Spinal cord (tissue), 9 donors: ENCODE measurements at regions not wholly inside any gene's neighbourhood (a gene's known extent, or its start where the extent isn't known, plus 50 kb on each side); places are given as distances from the start of the nearest gene placed in this dataset.
"Not testable (repeated sequence)": the region's sequence is repeated elsewhere in the genome, so short reads cannot be mapped to it uniquely, and the experiment has no call there.

ENCODE experiments used
- DNase-seq, 6 donors: peaks; one replicate each; pipeline versions ENCODE4 v3.0.0 to v3.0.0-alpha.2; 2013 to 2015; ENCODE audit warnings: low spot score in 6 of 6, low read depth in 4 of 6
- H3K27ac ChIP-seq: one replicate; pipeline ENCODE4 v1.5.1; 2013; ENCODE audit warnings: low read depth, low read length, control low read depth
- H3K27me3 ChIP-seq: one replicate; pipeline ENCODE4 v1.6.1; 2013; ENCODE audit warnings: low read length; ENCODE audit not compliant: control insufficient read depth, insufficient read depth
- H3K36me3 ChIP-seq: one replicate; pipeline ENCODE4 v1.6.1; 2013; ENCODE audit warnings: low read length; ENCODE audit not compliant: control insufficient read depth, insufficient read depth
- H3K4me1 ChIP-seq: one replicate; pipeline ENCODE4 v1.6.1; 2013; ENCODE audit warnings: low read length; ENCODE audit not compliant: control insufficient read depth, insufficient read depth
- H3K4me3 ChIP-seq: one replicate; pipeline ENCODE4 v1.5.1; 2013; ENCODE audit warnings: low read depth, low read length, control low read depth
- H3K9me3 ChIP-seq: one replicate; pipeline ENCODE4 v1.6.1; 2013; ENCODE audit warnings: low read length; ENCODE audit not compliant: control insufficient read depth, insufficient read depth
- WGBS: methylation state at CpG from one replicate; pipeline ENCODE4 v1.1.5; 2013; ENCODE audit warnings: missing lambda C conversion rate; ENCODE audit not compliant: insufficient coverage; 5-methylcytosine and 5-hydroxymethylcytosine counted together
- donor health status: healthy.

- Histone ChIP-seq H3K27me3 (peaks cover 25% of the 10 kb centered on the region), H3K36me3 (no peaks in the 10 kb centered on the region), H3K9me3 (no peaks in the 10 kb centered on the region), H3K4me3 (no peak overlapping the region), H3K4me1 (no peaks in the 10 kb centered on the region), H3K27ac (no peak overlapping the region)
- DNase-seq = no peak
- WGBS = no CpG with 5 or more reads among the region's 7 CpGs
These were observed 95.7 kb upstream of the ATXN3L start for GRCh38 chrX:13415509-13415908.

- Histone ChIP-seq H3K4me1 (no peaks in the 10 kb centered on the region), H3K4me3 (no peak overlapping the region), H3K27me3 (peaks cover 15% of the 10 kb centered on the region), H3K36me3 (no peaks in the 10 kb centered on the region), H3K9me3 (no peaks in the 10 kb centered on the region), H3K27ac (no peak overlapping the region)
- no peak for DNase-seq
- WGBS = 48% methylated on average over 4 of the region's 8 CpGs
These were observed 94.3 kb upstream of the ATXN3L start for GRCh38 chrX:13414006-13414647.

GRCh38 chrX:13412208-13412600 lies 92.4 kb upstream of the ATXN3L start:
- H3K4me1 ChIP-seq = no peaks in the 10 kb centered on the region
- no peak for DNase-seq
- peaks cover 1% of the 10 kb centered on the region for H3K9me3 ChIP-seq
- no peak overlapping the region for H3K4me3 ChIP-seq
- H3K36me3 ChIP-seq = no peaks in the 10 kb centered on the region
- WGBS = 67% methylated on average over 1 of the region's 8 CpGs
- H3K27ac ChIP-seq = no peak overlapping the region
- peaks cover 7% of the 10 kb centered on the region for H3K27me3 ChIP-seq

DNA sequence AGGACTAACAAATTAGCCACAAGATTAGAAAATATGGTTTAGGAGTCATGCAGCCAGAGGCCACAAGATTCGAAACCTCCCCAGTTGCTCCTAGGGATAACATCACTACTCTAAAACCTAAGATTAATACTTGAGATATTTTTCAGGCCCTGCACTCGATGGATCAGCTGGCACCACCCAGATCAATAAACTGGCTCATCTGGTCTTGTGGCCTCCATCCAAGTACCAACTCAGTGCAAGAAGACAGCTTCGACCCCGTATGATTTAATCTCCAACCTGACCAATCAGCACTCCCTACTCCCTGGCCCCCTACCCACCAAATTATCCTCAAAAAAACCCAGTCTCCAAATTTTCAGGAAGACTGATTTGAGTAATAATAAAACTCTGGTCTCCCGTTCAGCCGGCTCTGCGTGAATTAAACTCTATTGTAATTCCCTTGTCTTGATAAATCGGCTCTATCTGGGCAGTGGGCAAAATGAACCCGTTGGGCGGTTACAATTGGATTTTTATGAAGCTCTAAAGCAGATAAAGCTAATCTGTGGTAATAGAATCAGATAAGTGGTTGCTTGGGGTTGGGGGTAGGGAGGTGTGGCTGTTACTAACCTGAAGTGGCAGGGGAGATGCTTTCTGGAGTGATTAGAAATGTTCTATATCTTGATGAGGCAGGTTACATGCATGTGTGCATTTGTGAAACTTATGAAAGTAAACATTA lies 91.8 kb upstream of the ATXN3L start:
- Histone ChIP-seq H3K27ac (no peak overlapping the region), H3K36me3 (no peaks in the 10 kb centered on the region), H3K4me1 (no peaks in the 10 kb centered on the region), H3K4me3 (no peak overlapping the region), H3K9me3 (peaks cover 1% of the 10 kb centered on the region), H3K27me3 (peaks cover 7% of the 10 kb centered on the region)
- WGBS = 44% methylated on average over 8 of the region's 10 CpGs
- peak in 1 of 6 donors; percentile 59 for DNase-seq

- not testable (repeated sequence) for H3K4me3 ChIP-seq, H3K27me3 ChIP-seq, H3K9me3 ChIP-seq, DNase-seq, H3K4me1 ChIP-seq, H3K27ac ChIP-seq, H3K36me3 ChIP-seq
- no CpG with 5 or more reads among the region's 1 CpG for WGBS
These were observed 88.7 kb upstream of the ATXN3L start for GRCh38 chrX:13408599-13408998.

DNA sequence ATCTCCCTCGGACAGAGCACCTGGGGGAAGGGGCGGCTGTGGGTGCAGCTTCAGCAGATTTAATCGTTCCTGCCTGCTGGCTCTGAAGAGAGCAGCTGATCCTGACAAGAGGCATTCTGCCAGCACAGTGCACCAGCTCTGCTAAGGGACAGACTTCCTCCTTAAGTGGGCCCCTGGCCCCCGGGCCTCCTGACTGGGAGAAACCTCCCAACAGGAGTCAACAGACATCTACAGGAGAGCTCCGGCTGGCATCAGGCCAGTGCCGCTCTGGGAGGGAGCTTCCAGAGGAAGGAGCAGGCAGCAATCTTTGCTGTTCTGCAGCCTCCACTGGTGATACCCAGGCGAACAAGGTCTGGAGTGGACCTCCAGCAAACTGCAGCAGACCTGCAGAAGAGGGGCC lies 84.9 kb upstream of the ATXN3L start:
- H3K4me3 ChIP-seq, DNase-seq, H3K4me1 ChIP-seq, H3K36me3 ChIP-seq, H3K9me3 ChIP-seq, H3K27ac ChIP-seq: not testable (repeated sequence)
- 53% methylated on average over 5 of the region's 7 CpGs for WGBS
- peaks cover 13% of the 10 kb centered on the region for H3K27me3 ChIP-seq

DNA sequence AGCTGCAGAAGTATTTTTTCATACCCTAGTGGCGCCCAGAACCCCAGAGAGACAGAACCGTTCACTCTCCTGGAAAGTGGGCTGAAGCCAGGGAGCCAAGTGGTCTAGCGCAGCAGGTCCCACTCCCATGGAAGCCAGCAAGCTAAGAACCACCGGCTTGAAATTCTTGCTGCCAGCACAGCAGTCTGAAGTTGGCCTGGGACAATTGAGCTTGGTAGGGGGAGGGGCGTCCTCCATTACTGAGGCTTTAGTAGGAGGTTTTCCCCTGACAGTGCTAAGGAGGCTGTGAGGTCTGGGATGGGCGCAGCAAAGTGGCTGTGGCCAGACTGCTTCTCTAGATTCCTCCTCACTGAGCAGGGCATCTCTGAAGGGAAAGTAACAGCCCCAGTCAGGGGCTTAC lies 84.5 kb upstream of the ATXN3L start:
- Histone ChIP-seq H3K27me3 (peaks cover 13% of the 10 kb centered on the region), H3K36me3 (no peaks in the 10 kb centered on the region), H3K9me3 (peaks cover 1% of the 10 kb centered on the region), H3K4me3 (no peak overlapping the region), H3K4me1 (peaks cover 6% of the 10 kb centered on the region), H3K27ac (no peak overlapping the region)
- 72% methylated on average over 5 of the region's 6 CpGs for WGBS
- DNase-seq = no peak

- no CpG with 5 or more reads among the region's 2 CpGs for WGBS
- H3K27ac ChIP-seq = no peak overlapping the region
- H3K36me3 ChIP-seq = no peaks in the 10 kb centered on the region
- peaks cover 13% of the 10 kb centered on the region for H3K27me3 ChIP-seq
- no peaks in the 10 kb centered on the region for H3K9me3 ChIP-seq
- no peak overlapping the region for H3K4me3 ChIP-seq
- no peak for DNase-seq
- H3K4me1 ChIP-seq = peaks cover 6% of the 10 kb centered on the region
These were observed 81.9 kb upstream of the ATXN3L start for GRCh38 chrX:13401724-13402123.

- Histone ChIP-seq H3K4me3 (no peak overlapping the region), H3K9me3 (no peaks in the 10 kb centered on the region), H3K4me1 (no peaks in the 10 kb centered on the region), H3K36me3 (no peaks in the 10 kb centered on the region), H3K27ac (no peak overlapping the region), H3K27me3 (peaks cover 13% of the 10 kb centered on the region)
- no peak for DNase-seq
- no CpG with 5 or more reads among the region's 1 CpG for WGBS
These were observed 79.0 kb upstream of the ATXN3L start for GRCh38 chrX:13398839-13399238.
